ENCODE measurements at regions not wholly inside any gene's neighbourhood (a gene's known extent, or its start where the extent isn't known, plus 50 kb on each side); places are given as distances from the start of the nearest gene placed in this dataset.
"Not testable (repeated sequence)": the region's sequence is repeated elsewhere in the genome, so short reads cannot be mapped to it uniquely, and the experiment has no call there.

DNA sequence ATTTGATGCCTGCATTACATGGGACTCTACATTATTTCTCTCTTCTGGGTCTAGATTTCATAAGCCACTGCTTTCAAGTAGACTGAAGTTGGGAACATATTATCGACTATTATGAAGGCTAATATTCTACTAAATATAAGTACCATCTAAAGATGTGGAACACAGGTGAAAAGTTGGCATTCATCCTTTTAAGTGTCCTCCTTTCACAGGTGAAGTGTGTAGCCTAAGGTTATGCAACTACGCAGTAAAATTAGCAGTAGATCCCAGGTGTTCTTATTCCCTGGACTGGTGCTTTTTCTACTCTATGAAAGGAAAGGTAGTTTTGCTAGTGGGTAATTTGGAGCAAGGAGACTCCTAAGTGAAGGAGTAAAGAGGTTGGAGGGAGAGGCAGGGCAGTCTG lies 88.2 kb upstream of the DPP10 start:
- Histone ChIP-seq H3K79me2 (ENCODE audit: control insufficient read depth, insufficient read depth, low read length) (no peaks in the 10 kb centered on the region), H3K27ac (ENCODE audit: control insufficient read depth, insufficient read depth) (no peak overlapping the region), H3K9ac (ENCODE audit: control insufficient read depth, insufficient read depth, low read length) (no peak overlapping the region), H4K20me1 (ENCODE audit: control insufficient read depth, insufficient read depth) (no peaks in the 10 kb centered on the region), H2AFZ (ENCODE audit: control insufficient read depth, low read depth, low read length) (no peak overlapping the region), H3K27me3 (replicated peaks in 1 of 2; ENCODE audit: control insufficient read depth in 2 of 2, insufficient read depth in 2 of 2, low read length in 1 of 2) (no peaks in the 10 kb centered on the region), H3K9me3 (replicated peaks; ENCODE audit: control insufficient read depth, insufficient read depth, low read length) (no peaks in the 10 kb centered on the region), H3K36me3 (ENCODE audit: control insufficient read depth in 2 of 2, insufficient read depth in 2 of 2, low read length in 1 of 2) (no peaks in the 10 kb centered on the region), H3K4me1 (ENCODE audit: control insufficient read depth, insufficient read depth, low read length) (no peaks in the 10 kb centered on the region), H3K4me3 (no peak overlapping the region), H3K4me2 (ENCODE audit: control insufficient read depth, insufficient read depth) (no peak overlapping the region)
- in situ Hi-C loops (cut with MboI), result no loop called here
- CTCF ChIA-PET, result no interaction called here
- ATAC-seq (no peak), DNase-seq (ENCODE audit: low read depth, low spot score) (no peak), FAIRE-seq (no peak)
- no TSS peak for BruUV-seq (replicated peaks)
- no peak for TF ChIP-seq SMARCA5 (IDR thresholded peaks at IDR 0.05)
- RAD21 ChIA-PET (ENCODE audit: unreplicated experiment), result no interaction called here
- intact Hi-C loops (cut with micrococcal nuclease; ENCODE audit: unreplicated experiment), result no loop called here
- 57% methylated on average over 2 of the region's 2 CpGs for WGBS (ENCODE audit: insufficient coverage, insufficient replicate concordance, low lambda C conversion rate, missing lambda C conversion rate)
- POLR2A ChIA-PET, result no interaction called here
- SMC1A ChIA-PET (ENCODE audit: uncharacterized antibody, unreplicated experiment), result no interaction called here

DNA sequence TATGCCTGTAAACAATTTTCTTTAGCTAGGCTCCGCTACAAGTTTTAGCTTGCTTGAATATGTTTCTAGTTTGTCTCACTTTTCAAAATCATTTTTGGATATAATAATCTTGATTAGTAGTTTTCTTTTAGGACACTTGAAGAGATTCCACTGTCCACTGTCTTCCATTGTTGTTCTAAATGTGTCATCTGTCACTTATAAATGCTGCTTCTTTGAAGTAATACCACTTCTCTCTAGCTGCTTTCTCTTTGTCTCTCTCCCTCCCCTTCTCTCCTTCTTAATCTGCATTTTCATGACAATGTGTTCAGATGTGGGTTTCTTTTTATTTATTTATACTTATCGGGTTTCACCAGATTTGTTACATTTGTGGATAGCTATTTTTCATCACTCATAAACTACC lies 73.7 kb upstream of the DPP10 start:
- Histone ChIP-seq H3K27me3 (replicated peaks in 1 of 2; ENCODE audit: control insufficient read depth in 2 of 2, insufficient read depth in 2 of 2, low read length in 1 of 2) (no peaks in the 10 kb centered on the region), H3K4me2 (ENCODE audit: control insufficient read depth, insufficient read depth) (no peak overlapping the region), H3K9ac (ENCODE audit: control insufficient read depth, insufficient read depth, low read length) (no peak overlapping the region), H3K36me3 (ENCODE audit: control insufficient read depth in 2 of 2, insufficient read depth in 2 of 2, low read length in 1 of 2) (no peaks in the 10 kb centered on the region), H2AFZ (ENCODE audit: control insufficient read depth, low read depth, low read length) (no peak overlapping the region), H4K20me1 (ENCODE audit: control insufficient read depth, insufficient read depth) (no peaks in the 10 kb centered on the region), H3K4me3 (no peak overlapping the region), H3K27ac (ENCODE audit: control insufficient read depth, insufficient read depth) (no peak overlapping the region), H3K9me3 (replicated peaks; ENCODE audit: control insufficient read depth, insufficient read depth, low read length) (no peaks in the 10 kb centered on the region; the same call in 2 of the 3 replicates), H3K79me2 (ENCODE audit: control insufficient read depth, insufficient read depth, low read length) (no peaks in the 10 kb centered on the region), H3K4me1 (ENCODE audit: control insufficient read depth, insufficient read depth, low read length) (no peaks in the 10 kb centered on the region)
- ChIA-PET RAD21 (ENCODE audit: unreplicated experiment) (no interaction called here), SMC1A (ENCODE audit: uncharacterized antibody, unreplicated experiment) (no interaction called here), CTCF (no interaction called here), POLR2A (no interaction called here)
- TF ChIP-seq TAF1 (IDR thresholded peaks at IDR 0.05; ENCODE audit: borderline replicate concordance, low read depth, low read length), result no peak
- TF ChIP-seq, protein P1, sequence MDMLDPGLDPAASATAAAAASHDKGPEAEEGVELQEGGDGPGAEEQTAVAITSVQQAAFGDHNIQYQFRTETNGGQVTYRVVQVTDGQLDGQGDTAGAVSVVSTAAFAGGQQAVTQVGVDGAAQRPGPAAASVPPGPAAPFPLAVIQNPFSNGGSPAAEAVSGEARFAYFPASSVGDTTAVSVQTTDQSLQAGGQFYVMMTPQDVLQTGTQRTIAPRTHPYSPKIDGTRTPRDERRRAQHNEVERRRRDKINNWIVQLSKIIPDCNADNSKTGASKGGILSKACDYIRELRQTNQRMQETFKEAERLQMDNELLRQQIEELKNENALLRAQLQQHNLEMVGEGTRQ (IDR thresholded peaks at IDR 0.05; ENCODE audit: borderline replicate concordance, low read depth, low read length), result no peak
- TF ChIP-seq, protein P2, sequence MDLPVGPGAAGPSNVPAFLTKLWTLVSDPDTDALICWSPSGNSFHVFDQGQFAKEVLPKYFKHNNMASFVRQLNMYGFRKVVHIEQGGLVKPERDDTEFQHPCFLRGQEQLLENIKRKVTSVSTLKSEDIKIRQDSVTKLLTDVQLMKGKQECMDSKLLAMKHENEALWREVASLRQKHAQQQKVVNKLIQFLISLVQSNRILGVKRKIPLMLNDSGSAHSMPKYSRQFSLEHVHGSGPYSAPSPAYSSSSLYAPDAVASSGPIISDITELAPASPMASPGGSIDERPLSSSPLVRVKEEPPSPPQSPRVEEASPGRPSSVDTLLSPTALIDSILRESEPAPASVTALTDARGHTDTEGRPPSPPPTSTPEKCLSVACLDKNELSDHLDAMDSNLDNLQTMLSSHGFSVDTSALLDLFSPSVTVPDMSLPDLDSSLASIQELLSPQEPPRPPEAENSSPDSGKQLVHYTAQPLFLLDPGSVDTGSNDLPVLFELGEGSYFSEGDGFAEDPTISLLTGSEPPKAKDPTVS (IDR thresholded peaks at IDR 0.05; ENCODE audit: low read depth, low read length), result no peak
- TF ChIP-seq, protein P3, sequence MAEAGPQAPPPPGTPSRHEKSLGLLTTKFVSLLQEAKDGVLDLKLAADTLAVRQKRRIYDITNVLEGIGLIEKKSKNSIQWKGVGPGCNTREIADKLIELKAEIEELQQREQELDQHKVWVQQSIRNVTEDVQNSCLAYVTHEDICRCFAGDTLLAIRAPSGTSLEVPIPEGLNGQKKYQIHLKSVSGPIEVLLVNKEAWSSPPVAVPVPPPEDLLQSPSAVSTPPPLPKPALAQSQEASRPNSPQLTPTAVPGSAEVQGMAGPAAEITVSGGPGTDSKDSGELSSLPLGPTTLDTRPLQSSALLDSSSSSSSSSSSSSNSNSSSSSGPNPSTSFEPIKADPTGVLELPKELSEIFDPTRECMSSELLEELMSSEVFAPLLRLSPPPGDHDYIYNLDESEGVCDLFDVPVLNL (IDR thresholded peaks at IDR 0.05; ENCODE audit: low read depth, low read length), result no peak
- peak; percentile 76; the same call in 1 of the 2 replicates for TF ChIP-seq CBX5 (IDR thresholded peaks at IDR 0.05; ENCODE audit: low read depth)
- 81% methylated on average over 2 of the region's 2 CpGs for WGBS (ENCODE audit: insufficient coverage, insufficient replicate concordance, low lambda C conversion rate, missing lambda C conversion rate)
- in situ Hi-C loops (cut with MboI), result no loop called here
- FAIRE-seq (no peak), DNase-seq (ENCODE audit: low read depth, low spot score) (no peak), ATAC-seq (no peak)
- intact Hi-C loops (cut with micrococcal nuclease; ENCODE audit: unreplicated experiment), result no loop called here
- BruUV-seq (replicated peaks), result no TSS peak

DNA sequence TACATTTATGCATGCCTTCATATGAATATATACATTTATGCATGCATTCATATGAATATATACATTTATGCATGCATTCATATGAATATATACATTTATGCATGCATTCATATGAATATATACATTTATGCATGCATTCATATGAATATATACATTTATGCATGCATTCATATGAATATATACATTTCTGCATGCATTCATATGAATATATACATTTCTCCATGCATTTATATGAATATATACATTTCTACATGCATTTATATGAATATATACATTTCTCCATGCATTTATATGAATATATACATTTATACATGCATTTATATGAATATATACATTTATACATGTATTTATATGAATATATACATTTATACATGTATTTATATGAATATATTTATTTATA lies 70.7 kb upstream of the DPP10 start:
- H3K4me2 ChIP-seq (ENCODE audit: control insufficient read depth, insufficient read depth); POLR2A ChIA-PET; FAIRE-seq; intact Hi-C loops (cut with micrococcal nuclease; ENCODE audit: unreplicated experiment); SMC1A ChIA-PET (ENCODE audit: uncharacterized antibody, unreplicated experiment); H3K36me3 ChIP-seq (ENCODE audit: control insufficient read depth in 2 of 2, insufficient read depth in 2 of 2, low read length in 1 of 2); H3K9ac ChIP-seq (ENCODE audit: control insufficient read depth, insufficient read depth, low read length); BruUV-seq (replicated peaks); in situ Hi-C loops (cut with MboI); H3K27me3 ChIP-seq (replicated peaks in 1 of 2; ENCODE audit: control insufficient read depth in 2 of 2, insufficient read depth in 2 of 2, low read length in 1 of 2); H3K4me1 ChIP-seq (ENCODE audit: control insufficient read depth, insufficient read depth, low read length); DNase-seq (ENCODE audit: low read depth, low spot score); H2AFZ ChIP-seq (ENCODE audit: control insufficient read depth, low read depth, low read length); H3K4me3 ChIP-seq; CTCF ChIA-PET; ATAC-seq; H4K20me1 ChIP-seq (ENCODE audit: control insufficient read depth, insufficient read depth); H3K9me3 ChIP-seq (replicated peaks; ENCODE audit: control insufficient read depth, insufficient read depth, low read length); H3K27ac ChIP-seq (ENCODE audit: control insufficient read depth, insufficient read depth); RAD21 ChIA-PET (ENCODE audit: unreplicated experiment); H3K79me2 ChIP-seq (ENCODE audit: control insufficient read depth, insufficient read depth, low read length): not testable (repeated sequence)
